Activated T-helper 2 cell treated with anti-CD3 and anti-CD28 coated beads, Interferon-gamma antibody, Interleukin-2, Interleukin-4, amounts not matched to agents 10 μg/mL and 5 μg/mL and 100 μg/mL, durations not matched to agents 14 hours and 24 hours and 36 hours (primary cell): ENCODE measurements at regions not wholly inside any gene's neighbourhood (a gene's known extent, or its start where the extent isn't known, plus 50 kb on each side); places are given as distances from the start of the nearest gene placed in this dataset.

Experiments used
- DNase-seq: peaks from one replicate; pipeline ENCODE4 v3.0.0; 2021; ENCODE audit warnings: low spot score
- H3K27ac Mint-ChIP-seq: one replicate; pipeline ENCODE4 v1.8.0; 2021; ENCODE audit warnings: mixed read lengths
- H3K27me3 Mint-ChIP-seq: one replicate; pipeline ENCODE4 v1.8.0; 2021; ENCODE audit warnings: low read depth, mixed read lengths
- H3K36me3 Mint-ChIP-seq: one replicate; pipeline ENCODE4 v1.8.0; 2021; ENCODE audit warnings: low read depth, mixed read lengths
- H3K4me1 Mint-ChIP-seq: one replicate; pipeline ENCODE4 v1.8.0; 2021; ENCODE audit warnings: low read depth, mixed read lengths
- H3K4me3 Mint-ChIP-seq: one replicate; pipeline ENCODE4 v1.8.0; 2021; ENCODE audit warnings: low read depth, mild to moderate bottlenecking, moderate library complexity, mixed read lengths
- H3K9me3 Mint-ChIP-seq: one replicate; pipeline ENCODE4 v1.8.0; 2021; ENCODE audit warnings: mixed read lengths
- intact Hi-C: fragments of 100-400 bp; cut with micrococcal nuclease; formaldehyde crosslinking; loops from one replicate; pipeline ENCODE4 v1.15.1; 2023

DNA sequence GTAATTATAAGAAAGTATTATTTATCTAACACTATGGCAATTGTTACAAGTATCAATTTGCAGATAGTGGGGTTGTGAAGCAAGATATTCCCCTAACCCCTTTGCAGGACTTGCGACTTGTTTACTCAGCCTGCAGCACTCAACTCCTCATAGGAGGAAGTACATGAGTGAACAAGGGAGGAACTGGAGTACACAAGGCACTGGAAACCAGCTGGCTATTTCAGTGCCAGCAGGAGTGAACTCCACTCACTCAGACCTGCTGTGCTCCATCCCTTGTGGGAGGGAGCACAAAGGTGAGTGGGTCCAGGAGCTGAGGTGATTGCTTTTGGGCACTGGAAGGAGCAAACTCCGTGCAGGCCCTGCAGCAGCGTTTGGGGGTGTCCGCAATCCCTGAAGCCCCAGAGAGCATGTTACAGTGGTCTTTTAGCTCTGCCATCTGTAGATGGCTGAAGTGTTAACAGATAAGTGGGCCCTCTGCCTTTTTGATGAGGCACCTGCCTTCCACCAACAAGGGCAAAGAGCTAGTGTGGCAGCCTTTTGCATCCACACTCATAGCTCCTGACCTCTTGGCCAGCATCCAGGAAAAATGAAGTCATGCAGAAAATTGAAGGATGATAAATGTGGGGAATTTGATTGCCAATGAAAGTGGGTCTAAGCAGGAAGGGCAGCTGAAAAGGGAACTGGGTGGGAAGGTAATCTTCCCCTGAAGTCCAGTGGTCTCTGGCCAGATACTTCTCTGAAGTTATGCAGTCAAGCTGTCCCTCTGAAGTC lies 802.2 kb upstream of the MIR17HG start:
- no peaks in the 10 kb centered on the region for H3K36me3 Mint-ChIP-seq
- H3K9me3 Mint-ChIP-seq: peaks cover 31% of the 10 kb centered on the region

DNA sequence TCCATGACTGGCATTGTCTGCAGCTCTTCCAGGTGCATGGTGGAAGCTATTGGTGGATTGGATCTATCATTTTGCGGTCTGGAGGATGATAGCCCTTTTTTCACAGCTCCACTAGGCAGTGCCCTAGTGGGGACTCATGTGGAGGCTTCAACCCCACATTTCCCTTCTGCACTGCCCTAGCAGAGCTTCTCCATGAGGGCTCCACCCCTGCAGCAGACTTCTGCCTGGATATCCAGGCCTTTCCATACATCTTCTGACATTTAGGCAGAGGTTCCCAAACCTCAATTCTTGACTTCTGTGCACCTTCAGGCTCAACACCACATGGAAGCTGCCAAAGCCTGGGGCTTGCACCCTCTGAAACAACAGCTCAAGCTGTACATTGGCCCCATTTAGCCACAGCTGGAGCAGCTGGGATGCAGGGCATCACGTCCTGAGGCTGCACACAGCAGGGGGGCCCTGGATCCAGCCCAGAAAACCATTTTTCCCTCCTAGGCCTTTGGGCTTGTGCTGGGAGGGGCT lies 800.2 kb upstream of the MIR17HG start:
- Mint-ChIP-seq H3K9me3 (peaks cover 28% of the 10 kb centered on the region), H3K36me3 (no peaks in the 10 kb centered on the region), H3K4me3 (no peak overlapping the region), H3K4me1 (no peaks in the 10 kb centered on the region), H3K27me3 (no peaks in the 10 kb centered on the region), H3K27ac (no peak overlapping the region)
- intact Hi-C loops: no loop called here
- DNase-seq: no peak

More for the DNA sequence above, 802.2 kb upstream of the MIR17HG start:
- DNase-seq: no peak
- intact Hi-C loops: no loop called here
- Mint-ChIP-seq H3K4me3 (no peak overlapping the region), H3K4me1 (no peaks in the 10 kb centered on the region), H3K27me3 (no peaks in the 10 kb centered on the region), H3K27ac (no peak overlapping the region)

DNA sequence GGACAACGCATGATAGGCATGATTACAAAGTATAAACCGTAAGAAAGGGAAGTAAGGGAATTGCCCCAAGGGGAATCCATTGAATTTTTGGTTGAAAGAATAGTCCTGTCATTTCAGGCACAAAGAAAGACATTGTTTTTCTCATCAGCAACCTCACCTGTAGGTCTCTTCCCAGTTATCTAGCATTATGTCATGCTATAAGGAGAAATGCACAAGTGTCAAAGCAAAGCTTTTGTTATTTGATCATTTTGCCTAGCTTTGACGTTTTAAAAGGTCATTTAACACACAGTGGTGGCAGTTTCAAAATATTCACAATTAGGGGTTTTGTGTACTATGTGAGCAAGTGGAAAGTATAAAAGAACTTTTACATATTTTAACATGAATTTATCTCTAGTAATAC lies 796.2 kb upstream of the MIR17HG start:
- no peak for DNase-seq
- no peaks in the 10 kb centered on the region for H3K4me1 Mint-ChIP-seq
- intact Hi-C loops: no loop called here
- H3K36me3 Mint-ChIP-seq: no peaks in the 10 kb centered on the region
- no peaks in the 10 kb centered on the region for H3K27me3 Mint-ChIP-seq
- no peak overlapping the region for H3K27ac Mint-ChIP-seq
- H3K4me3 Mint-ChIP-seq: no peak overlapping the region
- H3K9me3 Mint-ChIP-seq: peaks cover 23% of the 10 kb centered on the region

GRCh38 chr13:90552702-90553101 lies 794.8 kb upstream of the MIR17HG start:
- DNase-seq: no peak
- H3K27me3 Mint-ChIP-seq: no peaks in the 10 kb centered on the region
- no peak overlapping the region for H3K27ac Mint-ChIP-seq
- intact Hi-C loops: no loop called here
- no peaks in the 10 kb centered on the region for H3K4me1 Mint-ChIP-seq
- H3K36me3 Mint-ChIP-seq: no peaks in the 10 kb centered on the region
- no peak overlapping the region for H3K4me3 Mint-ChIP-seq
- H3K9me3 Mint-ChIP-seq: peaks cover 27% of the 10 kb centered on the region

GRCh38 chr13:90553159-90553558 lies 794.3 kb upstream of the MIR17HG start:
- Mint-ChIP-seq H3K4me1 (no peaks in the 10 kb centered on the region), H3K36me3 (no peaks in the 10 kb centered on the region), H3K9me3 (peaks cover 24% of the 10 kb centered on the region), H3K27me3 (no peaks in the 10 kb centered on the region), H3K4me3 (no peak overlapping the region), H3K27ac (no peak overlapping the region)
- intact Hi-C loops: no loop called here
- no peak for DNase-seq

- no peak overlapping the region for H3K4me3 Mint-ChIP-seq
- H3K36me3 Mint-ChIP-seq: no peaks in the 10 kb centered on the region
- no peak overlapping the region for H3K27ac Mint-ChIP-seq
- H3K9me3 Mint-ChIP-seq: peaks cover 42% of the 10 kb centered on the region
- intact Hi-C loops: no loop called here
- no peaks in the 10 kb centered on the region for H3K27me3 Mint-ChIP-seq
- no peaks in the 10 kb centered on the region for H3K4me1 Mint-ChIP-seq
- no peak for DNase-seq
Observed at GRCh38 chr13:90557626-90558025, 789.9 kb upstream of the MIR17HG start.

DNA sequence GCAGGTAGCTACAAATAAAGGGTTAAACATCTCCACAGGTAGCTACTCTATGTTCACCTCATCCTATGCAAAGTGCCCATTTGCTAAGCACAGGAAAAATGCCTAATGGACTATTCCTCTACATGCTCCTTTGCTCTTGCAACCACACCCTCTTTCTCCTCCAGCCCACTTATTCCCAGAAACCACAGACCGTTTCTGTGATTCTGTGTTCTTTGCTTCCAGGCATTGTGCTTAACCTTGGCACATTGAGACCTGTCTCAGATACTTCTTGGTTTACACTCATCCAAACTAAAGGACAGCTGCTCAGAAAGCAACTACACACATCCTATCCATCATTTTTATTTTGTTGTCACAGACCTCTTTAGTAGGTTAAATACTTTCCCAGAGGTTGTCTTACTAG lies 785.0 kb upstream of the MIR17HG start:
- Mint-ChIP-seq H3K27me3 (no peaks in the 10 kb centered on the region), H3K4me3 (no peak overlapping the region), H3K36me3 (no peaks in the 10 kb centered on the region), H3K4me1 (no peaks in the 10 kb centered on the region), H3K27ac (no peak overlapping the region), H3K9me3 (peaks cover 43% of the 10 kb centered on the region)
- intact Hi-C loops: no loop called here
- no peak for DNase-seq

DNA sequence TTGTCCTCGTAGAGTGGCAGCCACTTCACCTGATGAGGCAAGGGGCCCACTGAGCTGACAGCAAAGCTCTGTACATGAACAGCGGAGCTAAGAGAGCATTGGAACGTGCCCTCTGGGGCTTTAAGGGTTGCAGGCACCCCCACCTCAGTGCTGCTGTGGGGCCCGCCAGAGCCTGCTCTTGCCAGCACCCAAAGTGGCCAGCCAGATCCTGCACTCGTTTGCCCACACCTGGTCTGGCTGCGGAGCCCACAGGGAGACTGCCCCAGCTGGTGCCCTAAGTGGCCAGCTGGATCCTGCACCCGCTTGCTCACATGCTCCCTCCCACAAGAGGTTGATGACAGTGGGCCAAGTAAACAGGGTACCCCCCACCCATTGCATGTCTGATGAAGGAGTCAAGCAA lies 783.4 kb upstream of the MIR17HG start:
- H3K4me3 Mint-ChIP-seq: no peak overlapping the region
- no peak for DNase-seq
- H3K27me3 Mint-ChIP-seq: no peaks in the 10 kb centered on the region
- intact Hi-C loops: no loop called here
- no peaks in the 10 kb centered on the region for H3K4me1 Mint-ChIP-seq
- H3K9me3 Mint-ChIP-seq: peaks cover 31% of the 10 kb centered on the region
- no peak overlapping the region for H3K27ac Mint-ChIP-seq
- H3K36me3 Mint-ChIP-seq: no peaks in the 10 kb centered on the region

DNA sequence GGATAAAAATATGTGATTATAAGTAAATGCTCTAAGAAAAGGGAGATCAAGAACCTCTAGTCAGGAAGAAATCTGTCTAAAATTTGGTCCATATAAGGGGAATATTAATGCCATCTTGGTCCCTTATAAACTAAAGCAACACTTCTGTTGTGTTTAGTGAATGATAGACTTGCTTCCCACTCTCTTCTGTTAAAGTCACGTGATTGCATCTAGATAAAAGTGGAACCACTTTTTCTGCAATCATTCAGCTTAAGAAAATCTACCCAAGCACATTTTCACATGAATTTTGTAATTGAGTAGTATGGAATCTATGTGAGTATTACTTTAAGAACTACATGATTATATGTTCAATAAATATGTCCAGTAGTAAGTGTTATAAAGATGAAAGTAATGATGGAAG lies 782.9 kb upstream of the MIR17HG start:
- Mint-ChIP-seq H3K36me3 (no peaks in the 10 kb centered on the region), H3K4me1 (no peaks in the 10 kb centered on the region)
- intact Hi-C loops: no loop called here

DNA sequence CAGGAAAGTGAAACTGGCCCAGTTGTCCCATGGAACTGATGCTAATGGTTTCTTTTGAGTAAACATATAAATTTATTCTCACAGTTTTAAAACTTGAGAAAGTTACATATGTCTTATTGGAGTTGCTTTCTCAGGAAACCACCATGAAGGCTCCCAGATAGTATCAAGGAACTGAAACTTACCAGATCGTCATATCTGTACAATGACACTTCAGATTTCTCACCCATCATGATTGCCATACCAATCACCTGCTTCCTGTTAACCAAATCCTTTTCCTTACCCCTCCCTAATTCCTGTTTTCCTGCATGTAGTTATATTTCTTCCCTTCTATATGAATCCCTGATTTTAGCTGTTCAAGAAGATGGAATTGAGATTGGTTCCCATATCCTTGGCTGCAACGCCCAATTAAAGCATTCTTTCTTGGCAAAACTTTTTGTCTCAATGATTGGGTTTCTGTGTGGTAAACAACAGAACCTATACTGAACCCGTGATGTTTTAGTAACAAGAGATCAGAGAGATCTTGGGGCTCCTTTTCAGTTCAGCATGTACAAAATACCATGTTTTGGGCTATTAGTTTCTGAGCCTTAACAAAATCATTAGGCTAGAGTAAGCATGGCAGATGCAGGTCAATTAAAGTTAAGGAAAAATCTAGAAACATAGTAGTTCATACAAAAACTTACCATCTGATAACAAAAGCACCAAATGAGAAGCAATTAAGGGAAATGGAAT lies 781.3 kb upstream of the MIR17HG start:
- Mint-ChIP-seq H3K4me1 (no peaks in the 10 kb centered on the region), H3K27ac (no peak overlapping the region), H3K4me3 (no peak overlapping the region), H3K36me3 (no peaks in the 10 kb centered on the region), H3K27me3 (no peaks in the 10 kb centered on the region), H3K9me3 (peaks cover 16% of the 10 kb centered on the region)
- intact Hi-C loops: no loop called here
- DNase-seq: no peak

More for the DNA sequence above, 782.9 kb upstream of the MIR17HG start:
- no peak for DNase-seq
- Mint-ChIP-seq H3K4me3 (no peak overlapping the region), H3K9me3 (peaks cover 28% of the 10 kb centered on the region), H3K27me3 (no peaks in the 10 kb centered on the region), H3K27ac (no peak overlapping the region)

GRCh38 chr13:90568165-90568564 lies 779.3 kb upstream of the MIR17HG start:
- Mint-ChIP-seq H3K27me3 (no peaks in the 10 kb centered on the region), H3K4me1 (no peaks in the 10 kb centered on the region), H3K9me3 (peaks cover 8% of the 10 kb centered on the region), H3K4me3 (no peak overlapping the region), H3K27ac (no peak overlapping the region), H3K36me3 (no peaks in the 10 kb centered on the region)
- DNase-seq: no peak
- intact Hi-C loops: no loop called here

DNA sequence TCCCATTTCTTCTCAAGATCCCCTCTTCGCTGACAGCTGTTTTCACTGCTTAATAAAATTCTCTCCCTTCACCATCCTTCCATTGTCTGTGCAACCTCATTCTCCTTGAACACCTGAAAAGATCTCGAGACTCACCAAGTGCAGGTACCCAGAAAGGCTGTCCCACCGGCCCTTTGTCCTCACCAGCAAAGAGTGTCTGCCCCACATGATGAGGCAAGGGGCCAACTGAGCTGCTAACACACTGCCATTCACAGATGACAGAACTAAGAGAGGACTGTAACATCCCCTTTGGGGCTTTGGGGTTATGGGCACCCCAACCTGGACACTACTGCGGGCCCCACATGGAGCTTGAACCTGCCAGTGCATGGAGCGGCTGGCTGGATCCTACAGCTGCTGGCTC lies 771.4 kb upstream of the MIR17HG start:
- H3K36me3 Mint-ChIP-seq: no peaks in the 10 kb centered on the region
- intact Hi-C loops: no loop called here
- no peaks in the 10 kb centered on the region for H3K4me1 Mint-ChIP-seq
- no peaks in the 10 kb centered on the region for H3K27me3 Mint-ChIP-seq
- H3K27ac Mint-ChIP-seq: no peak overlapping the region
- H3K4me3 Mint-ChIP-seq: no peak overlapping the region
- H3K9me3 Mint-ChIP-seq: peaks cover 28% of the 10 kb centered on the region
- DNase-seq: no peak

- H3K36me3 Mint-ChIP-seq: no peaks in the 10 kb centered on the region
- H3K4me1 Mint-ChIP-seq: no peaks in the 10 kb centered on the region
- peaks cover 32% of the 10 kb centered on the region for H3K9me3 Mint-ChIP-seq
- intact Hi-C loops: no loop called here
- H3K27ac Mint-ChIP-seq: no peak overlapping the region
- no peak for DNase-seq
- H3K27me3 Mint-ChIP-seq: no peaks in the 10 kb centered on the region
- H3K4me3 Mint-ChIP-seq: no peak overlapping the region
Observed at GRCh38 chr13:90577726-90578125, 769.8 kb upstream of the MIR17HG start.
